DND-41 (cell line): ENCODE measurements at regions not wholly inside any gene's neighbourhood (a gene's known extent, or its start where the extent isn't known, plus 50 kb on each side); places are given as distances from the start of the nearest gene placed in this dataset.

ENCODE experiments used
- CTCF ChIP-seq: IDR thresholded peaks from 2 replicates; pipeline ENCODE4 v1.5.1; 2012; ENCODE audit warnings: borderline replicate concordance, low read length, moderate library complexity, mild to moderate bottlenecking; ENCODE audit not compliant: poor library complexity, severe bottlenecking; ENCODE audit errors: extremely low read depth
- EZH2 ChIP-seq: IDR thresholded peaks from 3 replicates; pipeline ENCODE4 v1.6.1; 2012; ENCODE audit warnings: borderline replicate concordance, low read depth, mild to moderate bottlenecking, moderate library complexity, low read length, inconsistent platforms; ENCODE audit not compliant: severe bottlenecking

GRCh38 chr11:134519788-134520187, 107.7 kb upstream of the B3GAT1 start:
- no peak for TF ChIP-seq CTCF
- no peak for TF ChIP-seq EZH2
